T-helper 2 cell treated with Interferon-gamma antibody and Interleukin-4, amounts not matched to agents 100 ng/mL and 5 ng/mL, for 36 hours (primary cell): ENCODE measurements at regions not wholly inside any gene's neighbourhood (a gene's known extent, or its start where the extent isn't known, plus 50 kb on each side); places are given as distances from the start of the nearest gene placed in this dataset.
"Not testable (repeated sequence)": the region's sequence is repeated elsewhere in the genome, so short reads cannot be mapped to it uniquely, and the experiment has no call there.

ENCODE experiments used
- intact Hi-C: fragments of 100-400 bp; cut with micrococcal nuclease; formaldehyde crosslinking; loops from one replicate; pipeline ENCODE4 v1.15.1; 2023

- intact Hi-C loops: not testable (repeated sequence)
Measured at GRCh38 chr9:2394087-2394741, 227.4 kb upstream of the VLDLR start.

DNA sequence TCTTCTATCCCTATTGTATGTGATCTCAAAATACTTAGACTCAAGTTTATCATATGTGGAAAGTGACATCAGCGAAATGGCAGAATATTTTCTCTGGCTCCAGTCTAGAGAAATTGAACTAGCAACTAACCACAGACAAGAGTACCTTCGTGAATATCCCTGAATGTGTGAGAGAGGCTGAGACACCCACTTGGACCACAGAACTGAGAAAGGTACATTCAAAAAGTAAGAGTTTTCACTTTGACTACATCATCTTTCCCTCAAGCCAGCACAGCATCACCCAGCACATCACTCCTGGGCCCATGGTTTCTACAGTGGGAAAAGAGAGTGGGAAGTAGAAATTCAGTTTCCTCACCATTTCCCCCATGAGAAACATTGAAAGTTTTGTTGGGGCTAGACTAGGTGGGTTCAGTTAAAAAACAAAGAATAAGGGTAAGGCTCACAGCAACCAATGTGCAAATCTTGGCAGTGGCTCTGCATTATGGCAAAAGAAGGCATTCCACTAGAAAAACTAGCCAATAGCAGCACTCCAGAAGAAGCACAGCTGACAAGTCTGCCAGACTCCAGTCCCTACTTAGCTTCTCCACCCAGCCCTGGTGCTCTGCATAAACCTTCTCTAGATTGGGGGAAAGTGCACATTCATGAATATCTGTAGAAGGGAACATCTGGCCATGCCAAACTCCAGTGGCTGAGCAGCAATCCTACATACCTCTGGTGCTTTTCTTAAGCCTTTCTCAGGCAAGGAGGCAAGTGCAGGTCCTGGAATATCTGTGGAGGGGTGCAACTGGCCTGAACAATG lies 225.6 kb upstream of the VLDLR start:
- intact Hi-C loops: no loop called here

DNA sequence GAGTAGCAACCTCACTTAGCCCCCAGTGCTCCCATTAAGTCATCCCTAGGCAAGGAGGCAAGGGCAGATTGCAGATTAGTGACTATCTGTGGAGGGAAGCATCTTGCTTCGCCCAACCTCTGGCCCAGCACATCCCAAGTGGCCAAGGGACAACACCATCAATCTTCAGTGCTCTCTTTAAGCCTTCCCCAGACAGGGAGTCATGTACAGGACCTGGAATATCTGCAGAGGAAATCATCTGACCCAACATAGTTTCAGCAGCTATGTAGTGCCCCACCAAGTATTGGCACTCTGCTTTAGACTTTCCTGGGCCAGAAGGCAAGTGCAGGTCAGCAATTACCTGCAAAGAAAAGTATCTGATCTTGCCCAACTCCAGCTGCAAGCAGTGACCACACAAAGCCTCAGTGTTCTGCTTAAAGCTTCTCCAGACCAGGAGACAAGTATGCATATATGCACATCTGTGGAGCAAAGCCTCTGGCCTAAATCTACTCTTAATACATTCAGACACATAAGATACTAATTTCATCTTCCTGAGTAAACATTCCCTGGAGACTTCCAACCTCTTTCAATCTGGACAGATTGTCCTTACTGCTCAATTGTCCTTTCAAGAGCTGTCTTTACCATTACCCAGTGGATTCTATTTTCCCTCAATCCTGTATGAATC lies 224.8 kb upstream of the VLDLR start:
- intact Hi-C loops: no loop called here

- intact Hi-C loops: not testable (repeated sequence)
Measured at GRCh38 chr9:2397875-2398274, 223.7 kb upstream of the VLDLR start.

- intact Hi-C loops: not testable (repeated sequence)
Measured at GRCh38 chr9:2401746-2402145, 219.8 kb upstream of the VLDLR start.

GRCh38 chr9:2403701-2404100 lies 217.9 kb upstream of the VLDLR start:
- intact Hi-C loops: no loop called here

DNA sequence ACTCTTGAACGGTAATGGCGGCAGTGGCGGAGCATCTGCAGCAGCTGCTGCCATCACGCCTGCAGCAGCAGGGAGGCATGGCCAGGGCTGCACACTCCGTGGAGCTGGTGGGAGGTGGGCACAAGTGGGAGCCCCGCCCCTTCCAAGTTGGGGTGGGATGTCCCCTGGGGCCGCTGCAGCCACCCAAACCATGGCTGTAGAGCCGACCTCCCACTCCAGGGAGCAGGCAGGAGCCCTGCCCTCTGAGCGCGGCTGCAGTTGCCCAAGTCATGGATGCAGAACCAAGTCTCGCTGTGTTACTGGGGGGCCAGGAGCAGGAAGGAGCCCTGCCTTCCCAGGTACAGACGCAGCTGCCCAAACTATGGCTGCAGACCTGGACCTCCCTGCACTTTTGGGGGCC lies 215.3 kb upstream of the VLDLR start:
- intact Hi-C loops: no loop called here

DNA sequence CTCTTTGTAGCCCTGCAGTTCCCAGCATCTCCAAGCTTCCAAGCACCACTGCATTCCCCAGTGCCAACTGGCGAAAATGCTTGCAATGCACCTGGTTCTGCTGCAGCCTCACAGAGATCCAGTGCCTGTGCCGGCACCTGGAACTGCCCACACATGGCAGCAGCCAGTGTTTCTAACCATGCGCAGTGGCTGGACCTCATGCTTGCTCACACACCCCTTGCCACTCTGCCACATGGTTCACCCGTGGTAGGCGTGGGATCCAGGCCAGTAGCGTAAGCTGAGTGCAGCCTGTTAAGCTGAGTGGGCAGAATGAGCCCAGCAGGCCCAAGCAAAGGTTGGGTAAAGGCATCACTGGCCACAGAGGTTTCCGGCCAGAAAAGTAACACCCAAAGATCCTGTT lies 214.1 kb upstream of the VLDLR start:
- intact Hi-C loops: no loop called here

DNA sequence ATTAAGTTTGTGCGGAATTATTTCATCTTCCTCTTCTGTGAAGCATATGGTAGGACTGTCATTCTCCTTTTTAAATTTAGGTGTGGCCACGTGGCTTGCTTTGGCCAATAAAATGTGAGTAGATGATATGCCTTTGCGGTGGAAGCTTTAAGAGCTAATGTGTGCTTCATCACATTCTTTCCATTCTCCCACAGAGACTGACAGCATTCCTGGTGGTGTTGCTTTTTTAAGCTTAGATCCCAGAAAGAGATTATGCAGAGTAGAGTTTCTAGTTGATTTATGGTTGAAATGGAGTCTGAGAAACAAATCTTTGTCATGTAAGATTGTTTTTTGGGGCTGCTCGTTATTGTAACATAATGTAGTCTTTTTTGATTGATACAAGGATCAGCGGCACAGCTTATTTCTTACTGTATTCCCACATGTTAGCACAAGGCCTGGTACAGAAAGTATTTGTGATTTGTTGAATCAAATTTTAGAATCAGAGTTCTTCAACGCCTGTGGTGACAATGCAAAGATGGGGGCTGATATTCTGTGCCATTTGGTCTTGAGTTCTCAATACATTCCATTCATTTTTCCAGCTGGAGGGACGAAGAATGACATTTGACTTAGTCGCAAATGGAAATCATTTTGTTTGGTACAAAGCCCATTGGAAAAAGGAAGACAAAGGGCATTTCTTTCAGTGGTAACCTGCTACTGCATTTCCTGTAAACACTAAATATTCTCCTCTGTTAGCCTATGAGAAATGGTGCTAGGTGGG lies 209.9 kb upstream of the VLDLR start:
- intact Hi-C loops: no loop called here

GRCh38 chr9:2413160-2413805 lies 208.3 kb upstream of the VLDLR start:
- intact Hi-C loops: no loop called here

DNA sequence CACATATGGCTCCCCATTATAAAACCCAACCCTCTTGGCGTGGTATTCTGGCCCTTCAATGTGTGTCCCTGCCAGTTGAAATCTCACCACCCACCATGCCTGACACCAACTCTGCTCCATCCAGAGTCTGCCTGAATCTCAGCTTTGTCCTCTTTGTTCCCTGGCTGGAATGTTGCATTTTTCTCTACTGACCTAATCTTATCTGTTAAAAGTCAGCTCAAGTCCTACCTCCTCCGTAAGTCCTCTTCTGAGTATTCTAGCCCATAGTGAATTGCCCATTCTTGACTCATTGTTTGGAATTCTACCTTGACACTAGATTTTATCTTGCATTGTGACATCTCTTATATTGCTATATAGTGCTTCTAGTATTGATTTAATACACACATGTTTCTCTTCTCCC lies 207.1 kb upstream of the VLDLR start:
- intact Hi-C loops: no loop called here

- intact Hi-C loops: no loop called here
Measured at GRCh38 chr9:2415326-2415725, 206.3 kb upstream of the VLDLR start.

GRCh38 chr9:2417730-2418129 lies 203.9 kb upstream of the VLDLR start:
- intact Hi-C loops: no loop called here

DNA sequence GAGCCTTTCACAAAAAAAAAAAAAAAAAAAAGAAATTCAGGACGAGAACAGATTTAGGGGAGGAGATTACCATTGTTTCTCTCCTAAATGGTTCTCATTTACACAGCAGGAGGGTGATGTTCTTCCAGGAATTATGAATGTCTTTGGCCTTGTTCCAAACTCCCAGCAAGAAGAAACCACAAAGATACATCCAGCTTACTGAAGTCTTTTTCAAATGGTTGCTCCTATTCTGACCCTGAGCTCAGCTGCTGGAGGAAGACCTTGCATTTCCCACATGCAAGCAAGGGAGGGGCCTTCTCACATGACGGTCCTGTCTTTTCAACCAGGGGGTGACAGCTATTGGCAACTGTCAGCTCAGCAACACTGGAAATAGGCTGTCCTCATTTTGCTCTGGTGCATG lies 203.0 kb upstream of the VLDLR start:
- intact Hi-C loops: no loop called here

DNA sequence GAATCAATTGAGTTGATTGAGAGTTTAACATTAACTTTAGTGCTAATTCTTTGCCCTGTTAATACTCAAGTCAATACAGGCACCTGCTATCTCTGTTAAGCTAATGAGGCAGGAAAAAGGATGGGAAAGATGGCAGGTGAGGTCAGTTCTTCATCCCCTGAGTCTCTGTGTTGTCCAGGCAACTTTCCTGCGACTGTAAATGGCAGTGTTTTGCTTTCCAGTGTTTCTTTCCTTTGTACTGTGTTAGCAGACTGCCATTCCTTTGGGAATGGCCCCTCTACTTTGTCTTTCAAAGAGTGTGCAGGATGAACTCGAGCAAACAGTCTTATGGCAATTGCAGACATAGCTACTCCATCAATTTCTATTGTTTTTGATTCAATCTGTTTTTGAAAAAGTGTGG lies 202.2 kb upstream of the VLDLR start:
- intact Hi-C loops: no loop called here

GRCh38 chr9:2420543-2420942 lies 201.0 kb upstream of the VLDLR start:
- intact Hi-C loops: no loop called here

GRCh38 chr9:2424619-2425033 lies 197.0 kb upstream of the VLDLR start:
- intact Hi-C loops: no loop called here

DNA sequence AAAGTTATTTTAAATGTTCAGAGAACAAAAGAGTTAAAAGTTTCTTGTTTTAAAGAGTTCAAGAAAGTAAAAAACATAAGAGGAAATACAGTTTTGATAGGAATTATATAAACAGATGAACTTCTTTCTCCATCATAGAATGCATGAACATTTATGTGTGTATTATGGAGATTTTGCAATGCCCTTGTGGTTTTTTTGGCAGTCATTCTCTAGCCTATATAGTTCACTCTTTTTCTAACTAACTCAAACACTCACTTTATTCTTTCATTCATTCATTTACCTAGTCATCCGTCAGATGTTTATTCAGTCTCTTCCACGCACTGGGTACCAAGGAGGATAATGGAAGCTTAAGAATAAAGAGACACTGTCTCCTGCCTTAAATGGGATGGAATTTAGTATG lies 195.9 kb upstream of the VLDLR start:
- intact Hi-C loops: no loop called here

DNA sequence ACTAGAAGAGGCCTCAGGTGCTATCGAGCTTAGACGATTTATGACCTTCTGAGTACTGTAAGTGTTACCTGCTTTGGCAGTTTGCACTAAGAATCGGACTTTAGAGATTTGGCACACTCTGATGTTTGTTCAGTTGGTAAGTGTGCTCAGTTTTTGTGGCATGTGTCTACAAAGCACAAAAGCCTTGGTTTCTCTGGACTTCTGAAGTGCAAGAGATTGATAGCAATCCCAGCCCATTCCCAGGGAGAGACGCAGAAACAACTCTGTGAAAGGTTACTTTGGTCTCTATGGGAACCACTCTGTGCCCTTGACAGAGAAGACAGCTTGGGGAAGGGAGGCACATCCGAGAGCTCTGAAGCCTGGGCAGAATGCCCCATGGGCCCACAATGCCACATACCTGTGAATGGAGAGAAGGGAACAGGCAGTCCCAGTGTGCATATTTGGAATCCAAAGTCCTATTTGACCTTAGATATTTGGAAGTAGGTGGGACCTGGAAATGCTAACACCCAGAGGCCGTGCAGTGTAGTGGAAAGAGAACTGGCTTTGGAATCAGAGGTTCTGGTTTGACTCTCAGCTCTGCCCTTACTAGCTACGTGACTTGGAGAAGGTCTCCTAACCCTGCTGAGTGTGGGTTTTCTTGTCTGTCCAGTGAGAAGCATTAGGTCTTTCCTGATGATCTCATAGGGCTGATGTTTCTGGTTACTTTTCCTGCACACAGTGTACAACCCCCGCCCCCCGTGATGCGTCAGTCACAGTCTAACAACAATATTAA lies 194.3 kb upstream of the VLDLR start:
- intact Hi-C loops: no loop called here

GRCh38 chr9:2439957-2440356 lies 181.6 kb upstream of the VLDLR start:
- intact Hi-C loops: no loop called here

- intact Hi-C loops: not testable (repeated sequence)
Measured at GRCh38 chr9:2443933-2444332, 177.7 kb upstream of the VLDLR start.
